Neuron (in vitro differentiated cells): ENCODE measurements at regions not wholly inside any gene's neighbourhood (a gene's known extent, or its start where the extent isn't known, plus 50 kb on each side); places are given as distances from the start of the nearest gene placed in this dataset.

ENCODE experiments used
- H2AFZ ChIP-seq: one replicate; pipeline ENCODE4 v1.6.1; 2013; ENCODE audit warnings: low read depth, mild to moderate bottlenecking, inconsistent platforms, low read length, moderate library complexity
- H3K27me3 ChIP-seq: one replicate; pipeline ENCODE4 v1.6.1; 2013; ENCODE audit warnings: low read length; ENCODE audit not compliant: insufficient read depth
- H3K36me3 ChIP-seq: one replicate; pipeline ENCODE4 v1.6.1; 2013; ENCODE audit warnings: low read length; ENCODE audit not compliant: insufficient read depth
- H3K4me1 ChIP-seq: one replicate; pipeline ENCODE4 v1.6.1; 2013; ENCODE audit warnings: low read length; ENCODE audit not compliant: insufficient read depth
- H3K4me3 ChIP-seq: 2 replicates; pipeline ENCODE4 v1.5.1; 2013; ENCODE audit warnings: mild to moderate bottlenecking, low read length, moderate library complexity
- H3K9me3 ChIP-seq: one replicate; pipeline ENCODE4 v1.6.1; 2013; ENCODE audit warnings: low read length

DNA sequence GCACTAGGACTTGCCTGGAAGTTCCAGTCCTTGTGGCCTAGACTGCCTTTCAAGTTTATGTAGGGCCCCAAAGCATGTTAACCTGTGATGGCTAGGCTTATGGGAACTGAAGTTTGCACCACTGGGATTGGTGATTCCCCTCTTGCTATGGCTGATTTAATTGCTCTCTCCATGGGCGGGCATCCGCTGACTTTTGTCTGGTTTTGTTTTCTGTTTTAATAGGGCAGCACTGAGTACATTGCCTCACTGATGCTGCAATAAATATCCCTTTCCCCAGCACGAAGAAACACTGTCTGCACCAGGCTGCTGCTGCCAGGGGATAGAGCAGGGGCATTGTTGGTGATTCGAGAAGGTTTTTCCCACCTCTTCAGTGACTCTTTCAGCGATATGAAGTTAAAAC, 73.3 kb upstream of the PDE4B start:
- Histone ChIP-seq H3K4me1 (no peaks in the 10 kb centered on the region), H3K27me3 (no peaks in the 10 kb centered on the region), H3K36me3 (no peaks in the 10 kb centered on the region), H2AFZ (no peak overlapping the region), H3K9me3 (no peaks in the 10 kb centered on the region), H3K4me3 (no peak overlapping the region)

DNA sequence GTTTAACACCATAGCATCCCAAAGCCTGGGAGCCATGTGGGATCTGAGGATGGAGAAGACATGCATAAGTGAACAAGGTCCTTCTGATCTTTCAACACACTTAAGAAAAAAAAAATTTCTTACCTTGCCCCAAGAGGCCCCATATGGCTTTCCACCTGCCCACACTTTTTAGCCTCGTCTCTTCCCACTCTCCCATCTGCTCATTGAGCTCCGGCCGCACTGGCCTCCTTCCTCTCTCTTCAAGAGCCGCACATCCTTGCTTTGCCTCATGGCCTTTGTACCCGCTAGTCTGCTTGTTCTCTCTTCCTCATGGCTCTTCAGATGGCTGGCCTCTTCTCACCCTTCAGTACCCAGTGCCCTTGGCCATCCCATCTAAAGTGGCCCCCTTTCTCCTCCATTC, 70.2 kb upstream of the PDE4B start:
- Histone ChIP-seq H3K27me3 (no peaks in the 10 kb centered on the region), H3K9me3 (no peaks in the 10 kb centered on the region), H3K4me3 (no peak overlapping the region), H3K36me3 (no peaks in the 10 kb centered on the region), H2AFZ (no peak overlapping the region), H3K4me1 (no peaks in the 10 kb centered on the region)

DNA sequence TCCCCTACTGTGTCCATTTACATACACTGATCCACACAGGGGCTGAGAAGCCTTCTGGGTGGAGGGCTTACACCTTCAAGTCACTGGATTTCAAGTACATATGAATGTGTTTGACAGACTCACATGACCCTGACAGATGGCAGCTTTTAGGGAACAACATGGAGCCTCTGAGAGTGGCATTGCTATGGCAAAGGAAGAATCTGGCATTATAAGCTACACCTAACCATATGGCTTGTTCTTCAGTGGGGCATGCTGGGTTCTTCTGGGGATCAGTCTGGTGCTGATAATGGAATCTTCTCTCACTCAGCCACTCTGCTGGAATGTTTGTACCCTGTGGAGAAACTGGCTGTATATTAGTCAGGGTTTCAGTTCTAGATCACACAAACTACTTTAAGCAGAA, 68.5 kb upstream of the PDE4B start:
- no peaks in the 10 kb centered on the region for H3K27me3 ChIP-seq
- H3K9me3 ChIP-seq, result no peaks in the 10 kb centered on the region
- no peak overlapping the region for H2AFZ ChIP-seq
- no peaks in the 10 kb centered on the region for H3K36me3 ChIP-seq
- no peak overlapping the region for H3K4me3 ChIP-seq
- H3K4me1 ChIP-seq, result peaks cover 2% of the 10 kb centered on the region

DNA sequence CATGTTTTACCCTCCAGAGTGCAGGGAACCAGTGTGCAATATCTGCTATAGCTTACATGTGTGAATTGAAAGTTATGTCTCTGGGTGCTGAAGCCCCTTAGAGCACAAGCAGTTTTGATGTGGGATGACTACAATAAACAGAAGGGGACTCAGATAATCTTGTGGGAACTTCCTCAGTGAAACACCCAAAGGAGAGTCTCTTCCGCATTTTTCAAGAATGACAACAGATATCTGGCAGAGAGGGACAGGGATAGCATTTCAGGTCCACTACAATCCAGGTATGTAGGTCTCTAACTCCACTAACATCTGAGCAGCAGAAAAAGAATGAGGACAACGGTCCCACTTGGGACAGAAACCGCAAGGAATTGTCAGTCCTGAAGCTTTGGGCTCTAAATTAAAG, 67.6 kb upstream of the PDE4B start:
- H3K9me3 ChIP-seq, result no peaks in the 10 kb centered on the region
- no peak overlapping the region for H3K4me3 ChIP-seq
- H3K36me3 ChIP-seq, result no peaks in the 10 kb centered on the region
- H3K27me3 ChIP-seq, result no peaks in the 10 kb centered on the region
- H3K4me1 ChIP-seq, result peaks cover 6% of the 10 kb centered on the region
- H2AFZ ChIP-seq, result no peak overlapping the region

DNA sequence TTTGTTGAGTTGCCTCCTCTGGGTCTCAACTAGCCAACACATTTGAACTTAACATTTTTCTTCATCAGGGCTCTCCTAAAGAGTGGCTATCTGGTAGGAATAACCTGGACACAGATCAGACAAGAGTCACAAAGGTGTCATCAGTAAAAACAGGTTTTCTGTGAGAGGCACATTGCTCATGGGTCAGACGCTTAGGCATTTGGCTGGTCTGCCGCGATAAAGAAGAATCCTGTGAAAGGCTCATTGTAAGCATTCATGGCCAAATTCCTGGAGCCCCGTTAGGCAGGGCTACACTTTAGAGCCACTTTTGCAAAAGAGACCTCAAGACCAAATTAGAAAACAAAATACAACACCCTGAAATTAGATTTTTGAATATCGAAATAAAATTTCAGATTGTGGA, 64.2 kb upstream of the PDE4B start:
- H3K9me3 ChIP-seq, result no peaks in the 10 kb centered on the region
- H3K27me3 ChIP-seq, result no peaks in the 10 kb centered on the region
- H3K36me3 ChIP-seq, result no peaks in the 10 kb centered on the region
- no peak overlapping the region for H3K4me3 ChIP-seq
- H2AFZ ChIP-seq, result no peak overlapping the region
- H3K4me1 ChIP-seq, result peaks cover 6% of the 10 kb centered on the region

DNA sequence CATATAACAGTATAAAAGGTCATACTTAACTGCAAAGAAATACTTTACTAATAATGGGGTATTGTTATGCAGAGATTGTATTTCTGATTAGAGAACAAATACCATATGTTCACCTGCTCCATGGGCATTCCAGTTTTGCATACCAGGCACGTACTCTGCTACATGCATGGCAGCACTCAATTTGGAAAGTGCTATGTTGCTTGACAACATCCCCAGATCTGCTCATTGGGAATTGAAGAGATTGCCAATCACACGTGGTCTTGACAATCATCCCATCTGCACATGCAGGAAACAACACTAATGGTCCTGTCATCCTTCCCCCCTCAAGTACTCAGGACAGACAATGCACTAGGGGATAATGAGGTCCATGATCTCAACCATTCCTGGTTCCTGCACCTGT, 63.4 kb upstream of the PDE4B start:
- H3K36me3 ChIP-seq, result no peaks in the 10 kb centered on the region
- H2AFZ ChIP-seq, result no peak overlapping the region
- no peaks in the 10 kb centered on the region for H3K9me3 ChIP-seq
- no peaks in the 10 kb centered on the region for H3K27me3 ChIP-seq
- H3K4me3 ChIP-seq, result no peak overlapping the region
- H3K4me1 ChIP-seq, result peaks cover 6% of the 10 kb centered on the region

DNA sequence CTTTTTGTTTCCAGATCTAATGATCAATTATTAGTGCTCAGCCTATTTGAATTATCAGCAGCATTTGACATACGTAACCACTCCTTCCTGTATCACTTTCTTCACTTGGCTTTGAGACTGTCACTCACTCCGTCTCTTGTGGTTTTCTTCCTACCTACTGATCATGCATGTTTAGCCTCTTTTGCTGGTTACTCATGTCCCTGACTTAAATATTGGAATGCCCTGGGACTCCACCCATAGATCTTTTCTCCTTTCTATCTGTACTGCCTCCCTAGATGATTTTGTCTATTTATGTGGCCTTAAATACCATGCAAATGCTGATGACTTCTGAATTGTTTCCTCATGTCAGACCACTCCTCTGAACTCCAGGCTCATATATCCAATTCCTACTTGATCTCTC, 57.7 kb upstream of the PDE4B start:
- no peaks in the 10 kb centered on the region for H3K4me1 ChIP-seq

DNA sequence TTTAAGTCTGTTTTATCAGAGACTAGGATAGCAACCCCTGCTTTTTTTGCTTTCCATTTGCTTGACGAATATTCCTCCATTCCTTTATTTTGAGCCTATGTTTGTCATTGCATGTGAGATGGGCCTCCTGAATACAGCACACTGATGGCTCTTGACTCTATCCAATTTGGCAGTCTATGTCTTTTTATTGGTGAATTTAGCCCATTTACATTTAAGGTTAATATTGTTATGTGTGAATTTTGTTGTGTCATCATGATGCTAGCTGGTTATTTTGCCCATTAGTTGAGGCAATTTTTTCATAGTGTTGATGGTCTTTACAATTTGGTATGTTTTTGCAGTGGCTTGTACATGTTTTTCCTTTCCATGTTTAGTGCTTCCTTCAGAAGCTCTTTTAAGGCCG, 50.7 kb upstream of the PDE4B start:
- Histone ChIP-seq H3K4me1 (no peaks in the 10 kb centered on the region), H2AFZ (no peak overlapping the region), H3K4me3 (no peak overlapping the region), H3K9me3 (no peaks in the 10 kb centered on the region), H3K27me3 (no peaks in the 10 kb centered on the region), H3K36me3 (no peaks in the 10 kb centered on the region)

More for the DNA sequence above, 57.7 kb upstream of the PDE4B start:
- no peak overlapping the region for H3K4me3 ChIP-seq
- H3K9me3 ChIP-seq, result no peaks in the 10 kb centered on the region
- no peak overlapping the region for H2AFZ ChIP-seq
- no peaks in the 10 kb centered on the region for H3K27me3 ChIP-seq
- H3K36me3 ChIP-seq, result no peaks in the 10 kb centered on the region
